A549 (cell line): ENCODE measurements at regions not wholly inside any gene's neighbourhood (a gene's known extent, or its start where the extent isn't known, plus 50 kb on each side); places are given as distances from the start of the nearest gene placed in this dataset.

Source experiments
- BHLHE40 ChIP-seq: IDR thresholded peaks from 2 replicates; pipeline ENCODE4 v1.6.1; 2012; ENCODE audit warnings: low read depth, low read length, inconsistent platforms
- FOXS1 ChIP-seq: fragments of 250-450 bp; sonication (Bioruptor Pico); IDR thresholded peaks from 2 replicates; pipeline ENCODE4 v1.5.0; 2020; ENCODE audit warnings: mild to moderate bottlenecking, moderate library complexity
- KDM5A ChIP-seq: fragments of 200-600 bp; sonication (generic); IDR thresholded peaks from 2 replicates; pipeline ENCODE4 v1.6.1; 2016; ENCODE audit warnings: antibody characterized with exemption, mild to moderate bottlenecking
- MAFK ChIP-seq: fragments of 450-650 bp; IDR thresholded peaks from 2 replicates; pipeline ENCODE4 v1.6.1; 2014; ENCODE audit not compliant: partially characterized antibody
- MAZ ChIP-seq: fragments of 150-350 bp; IDR thresholded peaks from 2 replicates; pipeline ENCODE4 v1.6.1; 2014; ENCODE audit warnings: antibody characterized with exemption, low read depth, low read length, borderline replicate concordance
- MYC ChIP-seq: IDR thresholded peaks from 2 replicates; pipeline ENCODE4 v1.6.1; 2012; ENCODE audit warnings: mild to moderate bottlenecking, inconsistent platforms, low read length, improper control_type of control experiment, borderline replicate concordance
- POLR2A ChIP-seq: IDR thresholded peaks from 2 replicates; pipeline ENCODE4 v1.6.1; 2012; ENCODE audit warnings: mild to moderate bottlenecking, low read length
- RAD21 ChIP-seq, 2 experiments: fragments of >200 bp in 1 of 2; sonication (Bioruptor Twin) in 1 of 2; formaldehyde crosslinking in 1 of 2; IDR thresholded peaks in 1 of 2; conservative IDR thresholded peaks in 1 of 2; 2 replicates in 1 of 2; 3 replicates in 1 of 2; pipeline ENCODE4 v1.6.1; 2012 to 2018; ENCODE audit warnings: inconsistent platforms in 1 of 2
- RFX5 ChIP-seq: fragments of 450-650 bp; IDR thresholded peaks from 2 replicates; pipeline ENCODE4 v1.7.1; 2014; ENCODE audit warnings: antibody characterized with exemption, mild to moderate bottlenecking, moderate library complexity
- TF ChIP-seq, protein P1 (sequence below): fragments of >200 bp; sonication (Bioruptor Twin); formaldehyde crosslinking; IDR thresholded peaks from 3 replicates; pipeline ENCODE4 v1.5.1; 2016
- TF ChIP-seq, protein P2 (sequence below): IDR thresholded peaks from 2 replicates; pipeline ENCODE4 v1.6.1; 2012
- TF ChIP-seq, protein P3 (sequence below): fragments of 200-600 bp; sonication (generic); IDR thresholded peaks from 2 replicates; pipeline ENCODE4 v1.6.1; 2016; ENCODE audit warnings: antibody characterized with exemption, mild to moderate bottlenecking, moderate library complexity

DNA sequence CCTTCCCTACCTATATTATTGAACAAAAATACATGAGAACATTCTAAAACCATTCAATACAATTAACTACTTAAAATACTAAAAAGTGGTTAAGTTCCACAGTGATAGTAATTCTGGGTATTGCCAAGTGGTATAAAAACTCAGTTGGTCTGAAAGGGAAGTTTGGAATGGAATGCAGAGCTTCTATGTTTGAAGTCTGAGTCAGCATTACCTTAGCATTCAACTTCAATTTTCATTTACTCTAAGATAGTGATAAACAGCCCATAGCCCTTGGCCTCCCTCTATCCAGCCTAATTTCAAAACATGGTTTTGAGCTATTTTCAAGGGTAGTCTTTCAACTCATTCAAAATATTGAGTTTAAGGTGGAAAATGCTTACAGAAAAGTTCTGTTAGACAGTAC is 140.4 kb upstream of the ASCC3 start:
- TF ChIP-seq RAD21 (conservative IDR thresholded peaks at IDR 0.05 in 1 of 2, IDR thresholded peaks at IDR 0.05 in 1 of 2) (no peak), MAFK (peak; percentile 12), KDM5A (no peak), POLR2A (no peak), MYC (no peak), MAZ (no peak), BHLHE40 (no peak), RFX5 (no peak), FOXS1 (CRISPR knock-in tag) (no peak)
- TF ChIP-seq, protein P1, sequence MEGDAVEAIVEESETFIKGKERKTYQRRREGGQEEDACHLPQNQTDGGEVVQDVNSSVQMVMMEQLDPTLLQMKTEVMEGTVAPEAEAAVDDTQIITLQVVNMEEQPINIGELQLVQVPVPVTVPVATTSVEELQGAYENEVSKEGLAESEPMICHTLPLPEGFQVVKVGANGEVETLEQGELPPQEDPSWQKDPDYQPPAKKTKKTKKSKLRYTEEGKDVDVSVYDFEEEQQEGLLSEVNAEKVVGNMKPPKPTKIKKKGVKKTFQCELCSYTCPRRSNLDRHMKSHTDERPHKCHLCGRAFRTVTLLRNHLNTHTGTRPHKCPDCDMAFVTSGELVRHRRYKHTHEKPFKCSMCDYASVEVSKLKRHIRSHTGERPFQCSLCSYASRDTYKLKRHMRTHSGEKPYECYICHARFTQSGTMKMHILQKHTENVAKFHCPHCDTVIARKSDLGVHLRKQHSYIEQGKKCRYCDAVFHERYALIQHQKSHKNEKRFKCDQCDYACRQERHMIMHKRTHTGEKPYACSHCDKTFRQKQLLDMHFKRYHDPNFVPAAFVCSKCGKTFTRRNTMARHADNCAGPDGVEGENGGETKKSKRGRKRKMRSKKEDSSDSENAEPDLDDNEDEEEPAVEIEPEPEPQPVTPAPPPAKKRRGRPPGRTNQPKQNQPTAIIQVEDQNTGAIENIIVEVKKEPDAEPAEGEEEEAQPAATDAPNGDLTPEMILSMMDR, result no peak
- TF ChIP-seq, protein P2, sequence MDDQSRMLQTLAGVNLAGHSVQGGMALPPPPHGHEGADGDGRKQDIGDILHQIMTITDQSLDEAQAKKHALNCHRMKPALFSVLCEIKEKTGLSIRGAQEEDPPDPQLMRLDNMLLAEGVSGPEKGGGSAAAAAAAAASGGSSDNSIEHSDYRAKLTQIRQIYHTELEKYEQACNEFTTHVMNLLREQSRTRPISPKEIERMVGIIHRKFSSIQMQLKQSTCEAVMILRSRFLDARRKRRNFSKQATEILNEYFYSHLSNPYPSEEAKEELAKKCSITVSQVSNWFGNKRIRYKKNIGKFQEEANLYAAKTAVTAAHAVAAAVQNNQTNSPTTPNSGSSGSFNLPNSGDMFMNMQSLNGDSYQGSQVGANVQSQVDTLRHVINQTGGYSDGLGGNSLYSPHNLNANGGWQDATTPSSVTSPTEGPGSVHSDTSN, result no peak
- TF ChIP-seq, protein P3, sequence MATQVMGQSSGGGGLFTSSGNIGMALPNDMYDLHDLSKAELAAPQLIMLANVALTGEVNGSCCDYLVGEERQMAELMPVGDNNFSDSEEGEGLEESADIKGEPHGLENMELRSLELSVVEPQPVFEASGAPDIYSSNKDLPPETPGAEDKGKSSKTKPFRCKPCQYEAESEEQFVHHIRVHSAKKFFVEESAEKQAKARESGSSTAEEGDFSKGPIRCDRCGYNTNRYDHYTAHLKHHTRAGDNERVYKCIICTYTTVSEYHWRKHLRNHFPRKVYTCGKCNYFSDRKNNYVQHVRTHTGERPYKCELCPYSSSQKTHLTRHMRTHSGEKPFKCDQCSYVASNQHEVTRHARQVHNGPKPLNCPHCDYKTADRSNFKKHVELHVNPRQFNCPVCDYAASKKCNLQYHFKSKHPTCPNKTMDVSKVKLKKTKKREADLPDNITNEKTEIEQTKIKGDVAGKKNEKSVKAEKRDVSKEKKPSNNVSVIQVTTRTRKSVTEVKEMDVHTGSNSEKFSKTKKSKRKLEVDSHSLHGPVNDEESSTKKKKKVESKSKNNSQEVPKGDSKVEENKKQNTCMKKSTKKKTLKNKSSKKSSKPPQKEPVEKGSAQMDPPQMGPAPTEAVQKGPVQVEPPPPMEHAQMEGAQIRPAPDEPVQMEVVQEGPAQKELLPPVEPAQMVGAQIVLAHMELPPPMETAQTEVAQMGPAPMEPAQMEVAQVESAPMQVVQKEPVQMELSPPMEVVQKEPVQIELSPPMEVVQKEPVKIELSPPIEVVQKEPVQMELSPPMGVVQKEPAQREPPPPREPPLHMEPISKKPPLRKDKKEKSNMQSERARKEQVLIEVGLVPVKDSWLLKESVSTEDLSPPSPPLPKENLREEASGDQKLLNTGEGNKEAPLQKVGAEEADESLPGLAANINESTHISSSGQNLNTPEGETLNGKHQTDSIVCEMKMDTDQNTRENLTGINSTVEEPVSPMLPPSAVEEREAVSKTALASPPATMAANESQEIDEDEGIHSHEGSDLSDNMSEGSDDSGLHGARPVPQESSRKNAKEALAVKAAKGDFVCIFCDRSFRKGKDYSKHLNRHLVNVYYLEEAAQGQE, result no peak
